Left kidney (tissue), 1 donor: ENCODE measurements at regions not wholly inside any gene's neighbourhood (a gene's known extent, or its start where the extent isn't known, plus 50 kb on each side); places are given as distances from the start of the nearest gene placed in this dataset.

Experiments
- DNase-seq: peaks from one replicate; pipeline ENCODE4 v3.0.0-alpha.2; 2013

- DNase-seq: no peak
These were observed 149.0 kb upstream of the FST start for GRCh38 chr5:53331463-53331862.

DNA sequence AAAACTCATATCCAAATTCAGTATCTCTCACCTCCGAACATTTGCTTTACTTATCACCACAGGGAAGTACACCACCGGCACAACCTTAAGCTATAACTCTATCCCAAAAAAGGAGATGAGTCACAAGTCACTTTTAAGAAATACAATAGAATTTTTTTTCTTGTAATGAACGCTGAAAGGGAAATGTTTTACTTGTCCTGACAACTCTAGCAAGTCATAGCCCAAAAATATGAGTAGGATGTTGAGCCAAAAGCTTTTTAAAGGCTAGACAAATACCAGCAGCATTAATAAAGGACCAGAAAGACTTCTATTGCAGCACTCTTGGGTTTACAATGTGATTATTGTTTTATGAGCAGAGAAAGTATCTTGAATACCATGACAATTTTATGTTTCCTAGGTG, 147.3 kb upstream of the FST start:
- no peak for DNase-seq

DNA sequence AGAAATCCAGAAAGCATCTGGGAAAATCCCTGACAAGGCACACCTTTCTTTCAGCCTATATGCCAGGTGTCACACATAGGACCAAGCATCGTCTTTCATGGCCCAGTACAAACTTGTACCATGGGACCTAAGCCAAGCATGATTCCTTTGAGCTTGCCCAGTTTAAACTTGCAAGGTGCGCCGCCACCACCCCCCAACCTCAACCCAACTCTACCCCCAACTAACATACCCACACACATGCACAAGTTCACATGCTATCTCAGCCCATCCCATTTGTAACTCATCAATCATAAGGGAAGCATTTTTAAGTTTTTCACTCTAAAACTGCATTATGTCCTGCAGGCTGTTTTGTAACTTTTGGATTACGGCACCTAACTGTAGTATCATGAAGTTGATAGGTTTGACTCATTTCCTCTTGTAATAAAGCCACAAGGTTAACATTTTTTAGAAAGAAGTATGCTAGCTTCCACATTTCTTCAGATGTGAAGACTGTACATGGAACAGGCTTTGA, 145.9 kb upstream of the FST start:
- DNase-seq: no peak

GRCh38 chr5:53335115-53335514, 145.3 kb upstream of the FST start:
- no peak for DNase-seq

GRCh38 chr5:53337827-53338226, 142.6 kb upstream of the FST start:
- no peak for DNase-seq

DNA sequence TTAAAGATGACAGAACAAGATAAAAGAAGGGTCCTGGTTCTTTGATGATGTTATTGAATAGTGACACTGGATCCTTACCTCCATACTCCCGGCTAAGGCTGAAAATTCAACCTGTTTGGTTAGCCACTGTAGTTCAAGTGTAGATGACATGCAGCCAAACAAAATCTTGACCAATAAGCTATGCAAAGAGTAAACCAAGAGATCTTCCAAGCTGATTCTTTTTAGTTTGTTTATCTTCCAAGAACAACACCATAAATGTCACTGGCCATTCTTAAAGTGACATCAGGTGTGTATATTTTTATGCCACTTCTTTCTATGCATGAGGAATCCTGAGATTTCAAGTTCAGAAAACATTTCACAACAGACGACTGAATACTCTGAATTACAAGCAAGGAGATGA, 141.5 kb upstream of the FST start:
- no peak for DNase-seq

GRCh38 chr5:53339962-53340540, 140.4 kb upstream of the FST start:
- DNase-seq: no peak

- no peak for DNase-seq
These were observed 139.3 kb upstream of the FST start for GRCh38 chr5:53340956-53341750.

DNA sequence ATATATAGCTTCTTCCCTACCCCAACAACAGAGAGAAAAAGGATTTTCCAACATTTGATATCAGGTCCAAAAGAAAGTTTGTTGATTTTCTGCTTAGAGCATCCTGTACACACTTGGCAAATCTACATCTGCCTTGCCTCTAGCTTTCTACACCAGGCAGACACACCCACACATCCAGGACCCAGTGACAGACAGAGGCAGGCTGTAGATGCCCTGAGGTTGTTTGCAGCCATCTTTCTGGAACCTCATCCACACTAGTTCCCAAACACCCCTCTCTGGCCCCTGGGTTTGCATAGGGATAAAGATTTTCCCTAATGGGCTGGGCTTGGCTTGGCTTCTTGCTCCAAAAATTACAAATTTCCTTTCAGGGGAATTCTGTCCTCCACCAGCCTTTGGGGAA, 138.2 kb upstream of the FST start:
- DNase-seq: no peak

DNA sequence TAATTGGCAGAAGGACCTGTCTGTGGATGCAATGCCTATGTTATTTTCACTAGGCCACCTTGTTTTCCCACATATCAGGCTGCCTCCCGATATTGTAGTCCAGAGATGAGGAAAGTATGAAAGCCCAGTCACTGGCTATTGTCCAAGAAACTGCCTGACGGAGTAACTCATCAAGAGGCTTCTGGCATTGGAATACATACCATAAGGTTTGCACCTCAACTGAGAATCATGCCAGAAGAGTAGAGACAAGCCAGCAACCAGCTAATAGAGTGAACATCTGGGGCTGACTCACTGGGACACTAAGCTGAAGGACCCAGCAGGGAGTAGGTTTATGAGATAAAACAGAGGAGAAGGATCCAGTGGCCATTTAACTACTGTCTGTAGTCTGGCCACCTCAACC, 137.2 kb upstream of the FST start:
- DNase-seq: no peak

GRCh38 chr5:53350368-53350767, 130.1 kb upstream of the FST start:
- no peak for DNase-seq

GRCh38 chr5:53350991-53351770, 129.2 kb upstream of the FST start:
- no peak for DNase-seq

DNA sequence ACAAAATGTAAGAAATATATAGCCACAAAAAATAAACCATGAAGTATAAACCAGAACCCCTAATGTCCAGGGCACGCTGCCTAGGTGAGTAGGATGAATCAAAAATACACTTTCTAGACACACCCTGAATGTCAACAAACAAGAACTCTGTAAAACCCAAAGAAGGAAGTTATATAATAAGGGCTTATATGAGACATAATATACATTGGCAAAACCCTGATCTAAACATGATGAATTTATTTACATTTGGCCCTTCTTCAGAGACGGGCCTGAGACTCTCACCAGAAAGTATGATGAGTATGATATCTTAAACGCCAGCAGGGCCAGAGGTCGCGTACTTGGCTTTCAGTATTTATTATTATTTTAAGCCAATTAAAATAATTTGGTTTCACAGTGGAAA, 125.1 kb upstream of the FST start:
- no peak for DNase-seq

- no peak for DNase-seq
These were observed 124.5 kb upstream of the FST start for GRCh38 chr5:53355931-53356330.

GRCh38 chr5:53357439-53357838, 123.0 kb upstream of the FST start:
- no peak for DNase-seq

- no peak for DNase-seq
These were observed 121.6 kb upstream of the FST start for GRCh38 chr5:53358794-53359193.

- DNase-seq: no peak
These were observed 120.4 kb upstream of the FST start for GRCh38 chr5:53359916-53360517.

DNA sequence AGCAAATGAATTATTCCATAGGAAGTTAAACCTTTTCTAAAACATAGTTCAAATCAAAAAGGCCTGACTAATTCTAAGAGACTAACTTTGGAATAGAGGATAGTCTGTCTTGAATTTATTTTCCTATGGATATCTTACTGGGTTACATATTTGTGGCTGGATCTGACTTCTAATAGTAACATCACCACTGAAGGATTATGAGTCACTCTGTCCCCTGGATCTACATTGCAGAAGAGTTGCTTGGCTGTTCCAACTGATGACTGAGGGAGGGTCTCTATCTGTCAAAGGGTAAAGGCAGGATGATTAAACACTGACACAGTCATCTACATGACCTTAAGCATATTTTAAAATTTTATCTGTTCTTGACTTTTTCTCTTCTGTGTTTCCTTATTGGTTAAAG, 119.6 kb upstream of the FST start:
- no peak for DNase-seq

- no peak for DNase-seq
These were observed 118.7 kb upstream of the FST start for GRCh38 chr5:53361708-53362107.

- no peak for DNase-seq
These were observed 117.9 kb upstream of the FST start for GRCh38 chr5:53362521-53362941.

DNA sequence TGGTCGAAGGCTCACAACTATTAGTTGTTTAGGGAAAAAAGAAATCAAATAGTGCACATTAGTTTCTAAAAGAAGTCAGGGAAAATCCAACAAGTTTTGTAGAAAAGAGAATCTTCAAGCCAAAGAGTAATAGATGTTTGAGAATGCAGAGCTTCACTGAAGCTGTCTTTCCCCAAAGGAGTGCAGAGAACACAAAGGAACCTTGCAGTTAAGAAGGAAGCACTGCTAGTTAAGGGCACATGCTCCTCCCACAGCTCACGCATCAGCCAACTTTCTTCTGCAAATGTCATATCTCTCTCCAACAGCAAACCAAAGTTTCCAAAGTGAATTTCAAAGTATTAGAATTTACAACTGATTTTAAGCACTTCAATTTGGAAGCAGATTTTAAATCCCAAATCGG, 116.4 kb upstream of the FST start:
- DNase-seq: no peak

DNA sequence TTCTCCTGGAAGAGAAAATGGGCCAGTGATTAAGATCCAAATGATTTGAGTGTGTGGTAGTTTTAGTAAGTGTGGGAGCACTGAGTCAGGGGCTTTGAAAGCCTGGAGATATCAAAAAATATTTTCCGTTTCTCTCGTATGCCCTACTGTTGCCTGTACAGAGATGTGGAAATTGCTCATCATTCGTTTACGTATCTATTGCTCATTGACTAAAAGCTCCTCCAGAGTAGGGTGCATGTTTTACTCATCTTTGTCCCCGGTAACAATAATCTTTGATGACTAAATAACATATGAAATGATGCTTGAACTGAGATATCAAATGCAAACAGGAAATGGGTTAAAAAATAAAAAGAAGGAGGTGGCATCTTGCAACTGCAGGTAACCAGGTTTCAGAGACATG, 114.2 kb upstream of the FST start:
- no peak for DNase-seq

GRCh38 chr5:53367727-53368126, 112.7 kb upstream of the FST start:
- DNase-seq: no peak
